ENCODE measurements at regions not wholly inside any gene's neighbourhood (a gene's known extent, or its start where the extent isn't known, plus 50 kb on each side); places are given as distances from the start of the nearest gene placed in this dataset.
A peak's percentile ranks its signal among the peaks of the same experiment; 100 is the strongest.

DNA sequence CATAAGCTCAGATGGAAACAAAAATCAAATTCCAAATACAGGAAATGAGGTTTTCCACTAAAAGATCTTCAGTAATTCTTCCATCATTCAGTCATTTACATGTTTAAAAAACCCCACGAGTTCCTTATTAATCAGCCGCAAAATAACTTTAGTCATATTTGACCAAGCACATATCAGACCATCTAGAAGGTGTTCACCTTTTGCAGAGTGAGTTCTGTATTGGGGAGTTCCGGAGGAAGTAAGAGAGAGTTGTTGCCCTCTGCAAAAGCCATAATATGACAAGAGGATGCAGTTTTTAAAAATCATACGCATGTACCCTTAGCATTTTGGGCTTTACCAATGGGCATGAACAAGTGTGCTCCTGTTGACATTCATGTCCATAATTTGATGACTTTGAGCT lies 61.6 kb downstream of the CCR1 start:
- H3K4me3 ChIP-seq = no peak overlapping the region
- ATAC-seq (no peak), DNase-seq (no peak)
- intact Hi-C loops (cut with DNase I, micrococcal nuclease) = no loop called here
- H3K36me3 ChIP-seq (ENCODE audit: low read depth) = no peaks in the 10 kb centered on the region
- TF ChIP-seq, protein P1, sequence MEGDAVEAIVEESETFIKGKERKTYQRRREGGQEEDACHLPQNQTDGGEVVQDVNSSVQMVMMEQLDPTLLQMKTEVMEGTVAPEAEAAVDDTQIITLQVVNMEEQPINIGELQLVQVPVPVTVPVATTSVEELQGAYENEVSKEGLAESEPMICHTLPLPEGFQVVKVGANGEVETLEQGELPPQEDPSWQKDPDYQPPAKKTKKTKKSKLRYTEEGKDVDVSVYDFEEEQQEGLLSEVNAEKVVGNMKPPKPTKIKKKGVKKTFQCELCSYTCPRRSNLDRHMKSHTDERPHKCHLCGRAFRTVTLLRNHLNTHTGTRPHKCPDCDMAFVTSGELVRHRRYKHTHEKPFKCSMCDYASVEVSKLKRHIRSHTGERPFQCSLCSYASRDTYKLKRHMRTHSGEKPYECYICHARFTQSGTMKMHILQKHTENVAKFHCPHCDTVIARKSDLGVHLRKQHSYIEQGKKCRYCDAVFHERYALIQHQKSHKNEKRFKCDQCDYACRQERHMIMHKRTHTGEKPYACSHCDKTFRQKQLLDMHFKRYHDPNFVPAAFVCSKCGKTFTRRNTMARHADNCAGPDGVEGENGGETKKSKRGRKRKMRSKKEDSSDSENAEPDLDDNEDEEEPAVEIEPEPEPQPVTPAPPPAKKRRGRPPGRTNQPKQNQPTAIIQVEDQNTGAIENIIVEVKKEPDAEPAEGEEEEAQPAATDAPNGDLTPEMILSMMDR (IDR thresholded peaks at IDR 0.05) = no peak
- H3K4me1 ChIP-seq (ENCODE audit: low read depth) = no peaks in the 10 kb centered on the region
- H3K9me3 ChIP-seq = no peaks in the 10 kb centered on the region

DNA sequence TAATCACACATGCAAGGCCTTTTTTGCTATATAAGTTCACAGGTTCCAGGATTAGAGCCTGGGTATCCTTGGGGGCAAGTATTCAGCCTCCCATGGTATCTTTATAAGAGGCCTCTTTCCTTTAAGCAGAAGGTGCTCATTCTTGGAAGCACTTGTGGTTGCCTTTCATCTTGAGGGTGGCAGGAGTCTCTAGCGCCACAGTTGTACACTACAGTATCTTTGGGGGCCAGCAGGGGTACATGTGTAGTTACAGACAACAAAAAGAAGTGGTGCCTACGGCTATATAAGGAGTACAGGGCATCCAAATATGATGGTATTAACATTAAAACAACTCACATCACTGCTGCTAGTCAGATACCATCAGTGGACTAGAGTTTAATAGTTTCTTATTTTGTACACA lies 62.1 kb downstream of the CCR1 start:
- TF ChIP-seq, protein P1 (IDR thresholded peaks at IDR 0.05) = no peak
- intact Hi-C loops (cut with DNase I, micrococcal nuclease) = no loop called here
- Histone ChIP-seq H3K4me1 (ENCODE audit: low read depth) (no peaks in the 10 kb centered on the region), H3K4me3 (no peak overlapping the region), H3K36me3 (ENCODE audit: low read depth) (no peaks in the 10 kb centered on the region), H3K9me3 (no peaks in the 10 kb centered on the region)
- DNase-seq (no peak), ATAC-seq (no peak)

DNA sequence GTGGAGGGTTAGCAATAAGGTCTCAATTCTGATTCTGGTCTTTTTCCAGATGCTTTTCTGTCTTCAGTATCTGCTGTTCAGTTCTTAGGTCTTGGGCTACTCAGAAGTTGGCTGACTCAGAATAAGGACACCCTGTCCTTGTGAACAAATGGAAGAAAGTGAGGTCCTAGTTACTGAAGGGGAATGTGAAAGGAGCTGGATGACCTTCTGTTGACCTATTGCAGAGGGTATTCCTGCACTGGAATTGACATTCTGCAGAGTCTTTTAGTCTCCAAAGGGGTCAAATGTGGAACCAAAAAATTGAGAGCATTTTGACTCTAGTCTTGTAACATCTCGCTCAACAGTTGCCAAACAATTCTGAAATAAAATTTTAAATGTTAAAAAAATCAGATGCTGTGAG lies 63.0 kb downstream of the CCR1 start:
- no peaks in the 10 kb centered on the region for H3K4me1 ChIP-seq (ENCODE audit: low read depth)
- intact Hi-C loops (cut with DNase I, micrococcal nuclease) = no loop called here
- TF ChIP-seq, protein P1 (IDR thresholded peaks at IDR 0.05) = no peak
- DNase-seq (no peak), ATAC-seq (no peak)
- H3K9me3 ChIP-seq = no peaks in the 10 kb centered on the region
- no peaks in the 10 kb centered on the region for H3K36me3 ChIP-seq (ENCODE audit: low read depth)
- no peak overlapping the region for H3K4me3 ChIP-seq

DNA sequence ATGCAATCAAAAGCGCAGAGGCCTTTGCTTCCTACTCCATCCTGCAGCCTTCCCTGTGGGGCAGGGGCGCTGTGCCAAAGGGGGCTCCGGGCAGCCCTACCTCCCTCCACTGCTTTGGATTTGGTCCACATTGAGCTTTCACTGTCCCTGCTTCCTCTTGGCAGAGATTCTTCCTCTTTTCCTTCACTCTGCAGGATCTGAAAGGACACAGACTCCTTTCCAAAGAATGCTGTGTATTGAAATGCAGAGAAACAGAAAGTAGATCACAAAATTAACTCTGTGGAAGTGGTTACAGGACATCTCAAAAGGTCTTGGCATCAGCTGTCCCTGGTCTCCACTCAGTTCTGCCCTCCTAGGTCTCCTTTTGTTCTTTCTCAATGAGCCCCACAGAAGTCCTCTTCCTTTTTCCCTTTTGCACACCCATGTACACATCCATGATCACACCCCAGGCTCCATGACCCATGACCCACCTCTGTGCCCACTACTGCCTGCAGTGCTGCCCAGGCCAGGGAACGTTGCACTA lies 64.1 kb downstream of the CCR1 start:
- no peak for DNase-seq

DNA sequence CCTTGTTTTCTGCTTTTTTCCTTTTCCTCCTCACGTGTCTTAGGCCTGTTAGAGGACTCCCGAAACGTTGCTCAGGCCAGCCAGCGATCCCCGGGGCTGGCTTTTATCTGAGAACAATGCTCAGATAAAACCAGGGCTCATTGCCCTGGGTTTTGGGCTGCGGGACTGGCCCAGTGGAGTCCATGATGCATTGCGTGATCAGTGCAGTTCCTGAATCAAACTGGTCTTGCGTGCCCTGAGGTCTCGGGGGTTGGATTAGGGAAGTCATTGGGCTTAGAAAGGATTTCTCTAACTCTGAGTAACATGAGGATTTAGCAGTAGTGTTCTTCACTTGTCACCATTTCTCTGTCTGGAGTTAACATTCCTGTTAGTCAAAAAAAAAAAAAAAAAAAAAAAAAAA lies 66.3 kb downstream of the CCR1 start:
- no peaks in the 10 kb centered on the region for H3K4me1 ChIP-seq (ENCODE audit: low read depth)
- ATAC-seq (no peak), DNase-seq (no peak)
- no peaks in the 10 kb centered on the region for H3K9me3 ChIP-seq
- TF ChIP-seq, protein P1 (IDR thresholded peaks at IDR 0.05) = no peak
- H3K4me3 ChIP-seq = no peak overlapping the region
- intact Hi-C loops (cut with DNase I, micrococcal nuclease) = no loop called here
- H3K36me3 ChIP-seq (ENCODE audit: low read depth) = no peaks in the 10 kb centered on the region

More for the DNA sequence above, 64.1 kb downstream of the CCR1 start:
- Histone ChIP-seq H3K36me3 (ENCODE audit: low read depth) (no peaks in the 10 kb centered on the region), H3K9me3 (no peaks in the 10 kb centered on the region), H3K4me1 (ENCODE audit: low read depth) (no peaks in the 10 kb centered on the region), H3K4me3 (no peak overlapping the region)
- peak; percentile 23 for ATAC-seq
- TF ChIP-seq, protein P1 (IDR thresholded peaks at IDR 0.05) = no peak
- intact Hi-C loops (cut with DNase I, micrococcal nuclease) = no loop called here

DNA sequence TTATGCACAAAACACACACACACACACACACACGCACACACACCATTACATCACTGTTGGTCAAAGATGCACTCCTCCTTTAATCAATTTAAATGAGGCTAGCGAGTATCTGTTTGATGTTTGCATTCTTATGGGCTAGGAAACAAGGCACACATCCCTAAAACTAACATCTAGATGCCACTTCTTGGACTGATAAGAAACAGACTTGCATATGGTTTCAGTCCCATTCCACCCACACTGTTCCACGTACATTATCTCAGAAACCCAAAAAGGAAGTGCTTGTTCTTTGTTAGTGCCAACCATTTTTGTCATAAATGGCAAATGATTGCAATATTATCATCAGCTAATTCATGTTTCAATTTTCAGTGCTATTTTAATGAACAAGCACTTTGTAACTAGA lies 69.5 kb downstream of the CCR1 start:
- ATAC-seq = no peak

More for the DNA sequence above, 69.5 kb downstream of the CCR1 start:
- TF ChIP-seq, protein P1 (IDR thresholded peaks at IDR 0.05) = no peak
- no peak for DNase-seq
- Histone ChIP-seq H3K36me3 (ENCODE audit: low read depth) (no peaks in the 10 kb centered on the region), H3K4me3 (no peak overlapping the region), H3K9me3 (no peaks in the 10 kb centered on the region), H3K4me1 (ENCODE audit: low read depth) (no peaks in the 10 kb centered on the region)
- intact Hi-C loops (cut with DNase I, micrococcal nuclease) = no loop called here

Data from mucosa of descending colon (tissue), 3 donors.